AML-193 (cell line): ENCODE measurements at regions not wholly inside any gene's neighbourhood (a gene's known extent, or its start where the extent isn't known, plus 50 kb on each side); places are given as distances from the start of the nearest gene placed in this dataset.

Experiments
- DNase-seq, 2 experiments: peaks; one replicate each; lab custom pipeline; 2025; lab: John Stamatoyannopoulos, UW

- no peak for DNase-seq
Measured at GRCh38 chr4:134019657-134020056, 181.9 kb downstream of the PABPC4L start.

- DNase-seq: no peak
Measured at GRCh38 chr4:134018846-134019245, 182.7 kb downstream of the PABPC4L start.

- DNase-seq: no peak
Measured at GRCh38 chr4:134001057-134001456, 200.5 kb downstream of the PABPC4L start.

- DNase-seq: no peak
Measured at GRCh38 chr4:133997436-133997835, 204.2 kb downstream of the PABPC4L start.

GRCh38 chr4:133996431-133997121 is 205.0 kb downstream of the PABPC4L start:
- no peak for DNase-seq

GRCh38 chr4:133995243-133995960 is 206.2 kb downstream of the PABPC4L start:
- no peak for DNase-seq

- no peak for DNase-seq
Measured at GRCh38 chr4:133982533-133983224, 218.9 kb downstream of the PABPC4L start.

- DNase-seq: no peak
Measured at GRCh38 chr4:133981327-133981726, 220.3 kb downstream of the PABPC4L start.

GRCh38 chr4:133972586-133972985 is 229.0 kb downstream of the PABPC4L start:
- no peak for DNase-seq

GRCh38 chr4:133969202-133969848 is 232.3 kb downstream of the PABPC4L start:
- DNase-seq: no peak

- no peak for DNase-seq
Measured at GRCh38 chr4:133968174-133968573, 233.4 kb downstream of the PABPC4L start.

GRCh38 chr4:133960975-133961374 is 240.6 kb downstream of the PABPC4L start:
- DNase-seq: no peak

GRCh38 chr4:133943081-133943480 is 258.5 kb downstream of the PABPC4L start:
- DNase-seq: no peak

- no peak for DNase-seq
Measured at GRCh38 chr4:133938061-133938460, 263.5 kb downstream of the PABPC4L start.

GRCh38 chr4:133929531-133930239 is 271.9 kb downstream of the PABPC4L start:
- DNase-seq: no peak

- no peak for DNase-seq
Measured at GRCh38 chr4:133921280-133922195, 280.1 kb downstream of the PABPC4L start.

- no peak for DNase-seq
Measured at GRCh38 chr4:133920236-133920635, 281.4 kb downstream of the PABPC4L start.

GRCh38 chr4:133910165-133910564 is 291.4 kb downstream of the PABPC4L start:
- DNase-seq: no peak

- DNase-seq: no peak
Measured at GRCh38 chr4:133903029-133903428, 298.6 kb downstream of the PABPC4L start.

- no peak for DNase-seq
Measured at GRCh38 chr4:133891011-133891410, 310.6 kb downstream of the PABPC4L start.

- no peak for DNase-seq
Measured at GRCh38 chr4:133887723-133888122, 313.9 kb downstream of the PABPC4L start.
